ENCODE measurements at regions not wholly inside any gene's neighbourhood (a gene's known extent, or its start where the extent isn't known, plus 50 kb on each side); places are given as distances from the start of the nearest gene placed in this dataset.

DNA sequence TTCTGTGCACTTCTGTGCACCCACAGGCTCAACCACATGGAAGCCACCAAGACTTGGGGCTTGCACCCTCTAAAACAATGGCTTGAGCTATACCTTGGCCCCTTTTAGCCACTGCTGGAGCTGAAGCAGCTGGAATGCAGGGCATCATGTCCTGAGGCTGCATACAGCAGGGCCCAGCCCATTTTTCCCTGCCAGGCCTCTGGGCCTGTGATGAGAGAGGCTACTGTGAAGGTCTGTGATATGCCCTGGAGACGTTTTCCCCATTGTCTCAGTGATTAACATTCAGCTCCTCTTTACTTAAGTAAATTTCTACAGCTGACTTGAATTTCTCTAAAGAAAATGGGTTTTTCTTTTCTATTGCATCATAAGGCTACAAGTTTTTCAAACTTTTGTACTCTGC is 134.0 kb upstream of the EGFLAM start:
- 48 to 58% methylated on average over 1 of the region's 1 CpG for WGBS, 2 donors
- no peak for ATAC-seq (ENCODE audit: insufficient read depth, low FRiP score)
- H3K9ac ChIP-seq (ENCODE audit: insufficient read depth in 1 of 2, low read length in 2 of 2): no peak overlapping the region

DNA sequence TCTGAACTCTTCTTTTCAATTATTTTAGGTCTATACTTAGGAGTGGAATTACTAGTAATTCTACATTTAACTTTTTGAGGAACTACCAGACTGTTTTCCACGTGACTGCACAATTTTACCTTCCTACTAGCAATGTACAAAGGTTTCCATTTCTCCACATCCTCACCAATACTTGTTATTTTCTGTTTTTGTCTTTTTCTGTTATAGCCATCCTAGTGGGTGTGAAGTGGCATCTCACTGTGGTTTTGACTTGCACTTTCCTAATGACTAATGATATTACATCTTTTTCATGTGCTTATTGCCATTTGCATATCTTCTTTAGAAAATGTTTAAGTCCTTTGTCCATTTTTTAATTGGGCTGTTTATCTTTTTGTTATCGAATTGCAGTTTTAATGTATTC is 136.9 kb upstream of the EGFLAM start:
- no peaks in the 10 kb centered on the region for H3K27me3 ChIP-seq (ENCODE audit: control insufficient read depth in 3 of 3, insufficient read depth in 3 of 3, low read length in 2 of 3)
- H3K9ac ChIP-seq (ENCODE audit: insufficient read depth in 1 of 2, low read length in 2 of 2): no peak overlapping the region
- TF ChIP-seq, protein P1, sequence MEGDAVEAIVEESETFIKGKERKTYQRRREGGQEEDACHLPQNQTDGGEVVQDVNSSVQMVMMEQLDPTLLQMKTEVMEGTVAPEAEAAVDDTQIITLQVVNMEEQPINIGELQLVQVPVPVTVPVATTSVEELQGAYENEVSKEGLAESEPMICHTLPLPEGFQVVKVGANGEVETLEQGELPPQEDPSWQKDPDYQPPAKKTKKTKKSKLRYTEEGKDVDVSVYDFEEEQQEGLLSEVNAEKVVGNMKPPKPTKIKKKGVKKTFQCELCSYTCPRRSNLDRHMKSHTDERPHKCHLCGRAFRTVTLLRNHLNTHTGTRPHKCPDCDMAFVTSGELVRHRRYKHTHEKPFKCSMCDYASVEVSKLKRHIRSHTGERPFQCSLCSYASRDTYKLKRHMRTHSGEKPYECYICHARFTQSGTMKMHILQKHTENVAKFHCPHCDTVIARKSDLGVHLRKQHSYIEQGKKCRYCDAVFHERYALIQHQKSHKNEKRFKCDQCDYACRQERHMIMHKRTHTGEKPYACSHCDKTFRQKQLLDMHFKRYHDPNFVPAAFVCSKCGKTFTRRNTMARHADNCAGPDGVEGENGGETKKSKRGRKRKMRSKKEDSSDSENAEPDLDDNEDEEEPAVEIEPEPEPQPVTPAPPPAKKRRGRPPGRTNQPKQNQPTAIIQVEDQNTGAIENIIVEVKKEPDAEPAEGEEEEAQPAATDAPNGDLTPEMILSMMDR (IDR thresholded peaks at IDR 0.05; ENCODE audit: control extremely low read depth, extremely low read depth): no peak
- H3K9me3 ChIP-seq (ENCODE audit: control insufficient read depth in 4 of 4, insufficient read depth in 3 of 4, low read length in 3 of 4): peaks cover 0 to 4% (median 0%) of the 10 kb centered on the region in 4 donors
- ATAC-seq (ENCODE audit: insufficient read depth, low FRiP score) (no peak), DNase-seq (no peak)
- H3K4me1 ChIP-seq (ENCODE audit: control insufficient read depth in 5 of 5, insufficient read depth in 5 of 5, low read length in 5 of 5): no peaks in the 10 kb centered on the region
- no peak overlapping the region for H3K27ac ChIP-seq (ENCODE audit: low read depth in 1 of 2, low read length in 1 of 2)
- H3K4me3 ChIP-seq: no peak overlapping the region
- no peaks in the 10 kb centered on the region for H3K36me3 ChIP-seq (ENCODE audit: control insufficient read depth in 4 of 4, insufficient read depth in 4 of 4, low read length in 4 of 4)
- 73 to 78% methylated on average over 2 of the region's 2 CpGs for WGBS, 2 donors

More for the DNA sequence above, 134.0 kb upstream of the EGFLAM start:
- no peaks in the 10 kb centered on the region for H3K27me3 ChIP-seq (ENCODE audit: control insufficient read depth in 3 of 3, insufficient read depth in 3 of 3, low read length in 2 of 3)
- TF ChIP-seq, protein P1 (IDR thresholded peaks at IDR 0.05; ENCODE audit: control extremely low read depth, extremely low read depth): no peak
- no peak overlapping the region for H3K27ac ChIP-seq (ENCODE audit: low read depth in 1 of 2, low read length in 1 of 2)
- no peak overlapping the region for H3K4me3 ChIP-seq
- H3K9me3 ChIP-seq (ENCODE audit: control insufficient read depth in 4 of 4, insufficient read depth in 3 of 4, low read length in 3 of 4): peaks cover 0 to 3% (median 0%) of the 10 kb centered on the region in 4 donors
- no peaks in the 10 kb centered on the region for H3K4me1 ChIP-seq (ENCODE audit: control insufficient read depth in 5 of 5, insufficient read depth in 5 of 5, low read length in 5 of 5)
- no peaks in the 10 kb centered on the region for H3K36me3 ChIP-seq (ENCODE audit: control insufficient read depth in 4 of 4, insufficient read depth in 4 of 4, low read length in 4 of 4)
- no peak for DNase-seq

DNA sequence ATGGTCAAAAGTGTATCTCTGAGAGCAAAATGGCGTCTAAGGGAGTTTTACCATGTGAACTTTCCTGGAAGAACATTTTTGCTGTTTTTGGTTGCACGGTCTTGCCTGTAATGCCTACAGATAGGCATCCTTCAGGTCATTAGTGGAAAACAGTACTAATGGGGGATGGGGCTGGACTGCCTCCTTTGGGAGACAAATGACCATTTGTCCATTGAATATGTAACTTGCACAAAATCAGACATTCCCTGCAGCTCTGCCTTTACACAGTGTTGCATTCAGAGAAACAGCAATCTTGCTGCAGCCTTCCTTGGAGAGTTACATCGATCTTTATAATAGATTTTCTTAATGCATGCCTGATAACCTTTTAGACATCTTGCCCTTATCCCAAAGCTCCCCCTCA is 138.5 kb upstream of the EGFLAM start:
- Histone ChIP-seq H3K9me3 (ENCODE audit: control insufficient read depth in 4 of 4, insufficient read depth in 3 of 4, low read length in 3 of 4) (peaks cover 0 to 2% (median 0%) of the 10 kb centered on the region in 4 donors), H3K4me3 (no peak overlapping the region), H3K27ac (ENCODE audit: low read depth in 1 of 2, low read length in 1 of 2) (no peak overlapping the region), H3K4me1 (ENCODE audit: control insufficient read depth in 5 of 5, insufficient read depth in 5 of 5, low read length in 5 of 5) (no peaks in the 10 kb centered on the region), H3K27me3 (ENCODE audit: control insufficient read depth in 3 of 3, insufficient read depth in 3 of 3, low read length in 2 of 3) (no peaks in the 10 kb centered on the region), H3K9ac (ENCODE audit: insufficient read depth in 1 of 2, low read length in 2 of 2) (no peak overlapping the region), H3K36me3 (ENCODE audit: control insufficient read depth in 4 of 4, insufficient read depth in 4 of 4, low read length in 4 of 4) (no peaks in the 10 kb centered on the region)
- WGBS, 2 donors: 75 to 93% methylated on average over 3 of the region's 3 CpGs
- ATAC-seq (ENCODE audit: insufficient read depth, low FRiP score) (no peak), DNase-seq (no peak)
- TF ChIP-seq, protein P1 (IDR thresholded peaks at IDR 0.05; ENCODE audit: control extremely low read depth, extremely low read depth): no peak
